ENCODE measurements at regions not wholly inside any gene's neighbourhood (a gene's known extent, or its start where the extent isn't known, plus 50 kb on each side); places are given as distances from the start of the nearest gene placed in this dataset.
"Not testable (repeated sequence)": the region's sequence is repeated elsewhere in the genome, so short reads cannot be mapped to it uniquely, and the experiment has no call there.

DNA sequence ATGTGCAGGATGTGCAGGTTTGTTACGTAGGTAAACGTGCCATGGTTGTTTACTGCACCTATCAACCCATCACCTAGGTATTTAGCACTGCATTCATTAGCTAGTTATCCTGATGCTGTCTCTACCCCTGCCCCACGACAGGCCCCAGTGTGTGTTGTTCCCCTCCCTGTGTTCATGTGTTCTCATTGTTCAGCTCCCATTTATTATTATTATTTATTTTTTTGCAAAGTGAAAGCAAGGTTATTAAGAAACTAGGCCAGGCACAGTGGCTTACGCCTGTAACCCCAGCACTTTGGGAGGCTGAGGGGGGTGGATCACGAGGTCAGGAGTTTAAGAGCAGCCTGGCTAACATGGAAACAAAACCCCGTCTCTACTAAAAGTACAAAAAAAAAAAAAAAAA, 108.2 kb upstream of the FOXA2 start:
- TF ChIP-seq, protein P1, sequence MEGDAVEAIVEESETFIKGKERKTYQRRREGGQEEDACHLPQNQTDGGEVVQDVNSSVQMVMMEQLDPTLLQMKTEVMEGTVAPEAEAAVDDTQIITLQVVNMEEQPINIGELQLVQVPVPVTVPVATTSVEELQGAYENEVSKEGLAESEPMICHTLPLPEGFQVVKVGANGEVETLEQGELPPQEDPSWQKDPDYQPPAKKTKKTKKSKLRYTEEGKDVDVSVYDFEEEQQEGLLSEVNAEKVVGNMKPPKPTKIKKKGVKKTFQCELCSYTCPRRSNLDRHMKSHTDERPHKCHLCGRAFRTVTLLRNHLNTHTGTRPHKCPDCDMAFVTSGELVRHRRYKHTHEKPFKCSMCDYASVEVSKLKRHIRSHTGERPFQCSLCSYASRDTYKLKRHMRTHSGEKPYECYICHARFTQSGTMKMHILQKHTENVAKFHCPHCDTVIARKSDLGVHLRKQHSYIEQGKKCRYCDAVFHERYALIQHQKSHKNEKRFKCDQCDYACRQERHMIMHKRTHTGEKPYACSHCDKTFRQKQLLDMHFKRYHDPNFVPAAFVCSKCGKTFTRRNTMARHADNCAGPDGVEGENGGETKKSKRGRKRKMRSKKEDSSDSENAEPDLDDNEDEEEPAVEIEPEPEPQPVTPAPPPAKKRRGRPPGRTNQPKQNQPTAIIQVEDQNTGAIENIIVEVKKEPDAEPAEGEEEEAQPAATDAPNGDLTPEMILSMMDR (conservative IDR thresholded peaks at IDR 0.05; ENCODE audit: low read depth, low read length), result not testable (repeated sequence)
- not testable (repeated sequence) for TF ChIP-seq EZH2 (IDR thresholded peaks at IDR 0.05; ENCODE audit: borderline replicate concordance, low read depth, low read length, poor library complexity, severe bottlenecking)
